ENCODE measurements at regions not wholly inside any gene's neighbourhood (a gene's known extent, or its start where the extent isn't known, plus 50 kb on each side); places are given as distances from the start of the nearest gene placed in this dataset.

- no peak for DNase-seq (ENCODE audit: low read depth)
- H3K36me3 ChIP-seq (ENCODE audit: control insufficient read depth, insufficient read depth, low read length): no peaks in the 10 kb centered on the region
- no peak overlapping the region for H3K4me3 ChIP-seq (ENCODE audit: low read depth, low read length)
- H3K27me3 ChIP-seq (ENCODE audit: control insufficient read depth, insufficient read depth, low read length): no peaks in the 10 kb centered on the region
- TF ChIP-seq, protein P1, sequence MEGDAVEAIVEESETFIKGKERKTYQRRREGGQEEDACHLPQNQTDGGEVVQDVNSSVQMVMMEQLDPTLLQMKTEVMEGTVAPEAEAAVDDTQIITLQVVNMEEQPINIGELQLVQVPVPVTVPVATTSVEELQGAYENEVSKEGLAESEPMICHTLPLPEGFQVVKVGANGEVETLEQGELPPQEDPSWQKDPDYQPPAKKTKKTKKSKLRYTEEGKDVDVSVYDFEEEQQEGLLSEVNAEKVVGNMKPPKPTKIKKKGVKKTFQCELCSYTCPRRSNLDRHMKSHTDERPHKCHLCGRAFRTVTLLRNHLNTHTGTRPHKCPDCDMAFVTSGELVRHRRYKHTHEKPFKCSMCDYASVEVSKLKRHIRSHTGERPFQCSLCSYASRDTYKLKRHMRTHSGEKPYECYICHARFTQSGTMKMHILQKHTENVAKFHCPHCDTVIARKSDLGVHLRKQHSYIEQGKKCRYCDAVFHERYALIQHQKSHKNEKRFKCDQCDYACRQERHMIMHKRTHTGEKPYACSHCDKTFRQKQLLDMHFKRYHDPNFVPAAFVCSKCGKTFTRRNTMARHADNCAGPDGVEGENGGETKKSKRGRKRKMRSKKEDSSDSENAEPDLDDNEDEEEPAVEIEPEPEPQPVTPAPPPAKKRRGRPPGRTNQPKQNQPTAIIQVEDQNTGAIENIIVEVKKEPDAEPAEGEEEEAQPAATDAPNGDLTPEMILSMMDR (IDR thresholded peaks at IDR 0.05; ENCODE audit: insufficient read depth, low read length, poor library complexity, severe bottlenecking): no peak
These were observed 389.8 kb upstream of the SORCS1 start for GRCh38 chr10:107554333-107554732.

DNA sequence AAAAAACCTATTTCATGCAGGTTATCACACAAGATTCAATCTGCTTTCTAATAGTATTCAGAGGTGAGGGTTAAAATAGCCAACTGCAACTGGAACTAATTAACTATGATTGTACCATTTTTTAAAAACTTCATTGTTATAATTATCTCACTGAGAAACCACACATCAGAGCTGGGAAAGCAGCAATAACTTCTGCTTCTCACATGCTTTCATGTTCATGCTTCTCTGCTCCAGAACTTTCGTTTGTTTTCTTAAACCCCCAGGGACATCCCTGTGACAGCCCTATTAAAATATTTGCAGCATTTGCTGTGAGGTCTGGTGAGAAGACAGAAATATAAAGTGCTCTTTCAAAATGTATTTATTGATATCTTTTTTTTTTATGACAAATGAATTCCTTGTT, 389.0 kb upstream of the SORCS1 start:
- Histone ChIP-seq H3K27me3 (ENCODE audit: control insufficient read depth, insufficient read depth, low read length) (no peaks in the 10 kb centered on the region), H3K4me3 (ENCODE audit: low read depth, low read length) (no peak overlapping the region), H3K36me3 (ENCODE audit: control insufficient read depth, insufficient read depth, low read length) (no peaks in the 10 kb centered on the region)
- DNase-seq (ENCODE audit: low read depth): peak; percentile 60
- TF ChIP-seq, protein P1 (IDR thresholded peaks at IDR 0.05; ENCODE audit: insufficient read depth, low read length, poor library complexity, severe bottlenecking): no peak

DNA sequence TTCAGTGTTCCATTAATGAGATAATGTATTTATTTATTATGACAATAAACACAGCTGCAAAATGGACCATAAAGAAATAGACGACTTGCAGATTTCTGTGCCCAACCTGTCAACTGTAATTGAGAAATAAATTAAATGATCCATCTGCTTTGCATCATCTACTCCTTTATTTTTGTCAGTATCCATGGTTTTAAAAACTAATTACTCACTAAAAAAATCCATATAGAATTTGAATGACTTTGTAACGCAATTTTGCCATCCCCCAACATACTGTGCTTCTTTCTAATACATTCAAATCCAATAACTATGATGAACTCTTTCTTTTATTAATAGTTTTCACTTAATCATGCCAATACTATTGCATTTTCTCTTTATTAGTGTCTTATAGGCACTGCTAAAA, 388.5 kb upstream of the SORCS1 start:
- Histone ChIP-seq H3K4me3 (ENCODE audit: low read depth, low read length) (no peak overlapping the region), H3K27me3 (ENCODE audit: control insufficient read depth, insufficient read depth, low read length) (no peaks in the 10 kb centered on the region), H3K36me3 (ENCODE audit: control insufficient read depth, insufficient read depth, low read length) (no peaks in the 10 kb centered on the region)
- TF ChIP-seq, protein P1 (IDR thresholded peaks at IDR 0.05; ENCODE audit: insufficient read depth, low read length, poor library complexity, severe bottlenecking): no peak
- DNase-seq (ENCODE audit: low read depth): no peak

DNA sequence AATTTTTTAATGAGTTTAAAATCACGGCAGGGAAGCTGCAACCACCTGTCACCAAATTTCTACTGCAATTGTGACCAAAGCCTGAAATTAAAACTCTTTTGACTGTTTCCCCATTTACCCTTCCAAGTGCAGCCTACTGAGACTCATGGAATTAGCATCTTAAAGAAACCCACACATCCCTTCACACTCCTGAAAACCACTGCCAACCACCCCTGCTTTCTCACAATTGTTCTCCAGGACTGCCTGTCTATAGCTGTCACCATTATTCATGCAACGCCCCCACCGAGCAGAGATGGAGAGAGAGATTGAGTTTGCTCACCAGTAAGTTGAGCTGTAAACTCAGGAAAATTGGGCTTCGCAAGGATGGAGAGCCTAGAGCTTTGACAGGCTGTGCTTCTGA, 383.8 kb upstream of the SORCS1 start:
- Histone ChIP-seq H3K4me3 (ENCODE audit: low read depth, low read length) (no peak overlapping the region), H3K27me3 (ENCODE audit: control insufficient read depth, insufficient read depth, low read length) (no peaks in the 10 kb centered on the region), H3K36me3 (ENCODE audit: control insufficient read depth, insufficient read depth, low read length) (no peaks in the 10 kb centered on the region)
- no peak for DNase-seq (ENCODE audit: low read depth)
- TF ChIP-seq, protein P1 (IDR thresholded peaks at IDR 0.05; ENCODE audit: insufficient read depth, low read length, poor library complexity, severe bottlenecking): no peak

DNA sequence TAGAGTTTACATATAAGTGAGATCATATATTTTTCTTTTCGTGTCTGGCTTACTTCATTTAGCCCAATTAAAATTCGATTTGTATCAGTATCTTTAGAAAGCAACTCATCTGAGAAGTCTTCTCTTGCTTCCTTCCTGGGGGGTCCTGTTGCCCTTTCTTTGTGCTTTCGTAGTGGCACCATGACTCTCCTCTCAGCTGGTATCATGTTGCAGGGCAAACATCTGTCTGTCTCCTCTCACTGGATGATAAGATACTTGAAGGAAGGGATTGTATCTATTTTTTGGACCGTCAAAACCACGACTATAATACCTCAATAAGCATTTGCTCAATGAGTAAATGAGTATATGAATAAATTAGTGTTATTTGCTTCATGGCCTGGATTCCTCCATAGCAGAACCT, 382.5 kb upstream of the SORCS1 start:
- no peaks in the 10 kb centered on the region for H3K27me3 ChIP-seq (ENCODE audit: control insufficient read depth, insufficient read depth, low read length)
- DNase-seq (ENCODE audit: low read depth): no peak
- no peaks in the 10 kb centered on the region for H3K36me3 ChIP-seq (ENCODE audit: control insufficient read depth, insufficient read depth, low read length)
- H3K4me3 ChIP-seq (ENCODE audit: low read depth, low read length): no peak overlapping the region
- TF ChIP-seq, protein P1 (IDR thresholded peaks at IDR 0.05; ENCODE audit: insufficient read depth, low read length, poor library complexity, severe bottlenecking): no peak

DNA sequence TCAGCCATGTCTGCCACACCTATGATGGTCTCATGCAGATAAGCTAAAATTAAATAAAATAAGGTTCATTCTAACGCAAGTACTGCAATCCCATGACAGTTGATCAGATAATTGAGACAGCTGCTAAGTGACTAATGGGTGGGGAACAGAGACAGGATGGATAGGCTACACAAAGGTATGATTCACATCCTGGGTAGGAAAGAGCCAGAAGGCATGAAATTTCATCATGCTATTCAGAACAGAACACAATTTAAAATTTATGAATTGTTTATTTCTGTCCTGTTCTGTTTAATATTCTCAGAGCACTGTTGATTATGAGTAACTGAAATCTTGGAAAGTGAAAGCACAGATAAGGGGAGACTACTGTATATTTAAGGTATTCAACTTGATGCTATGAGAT, 381.8 kb upstream of the SORCS1 start:
- TF ChIP-seq, protein P1 (IDR thresholded peaks at IDR 0.05; ENCODE audit: insufficient read depth, low read length, poor library complexity, severe bottlenecking): no peak
- H3K36me3 ChIP-seq (ENCODE audit: control insufficient read depth, insufficient read depth, low read length): no peaks in the 10 kb centered on the region
- H3K4me3 ChIP-seq (ENCODE audit: low read depth, low read length): no peak overlapping the region
- H3K27me3 ChIP-seq (ENCODE audit: control insufficient read depth, insufficient read depth, low read length): no peaks in the 10 kb centered on the region
- DNase-seq (ENCODE audit: low read depth): peak; percentile 65
